ENCODE measurements at regions not wholly inside any gene's neighbourhood (a gene's known extent, or its start where the extent isn't known, plus 50 kb on each side); places are given as distances from the start of the nearest gene placed in this dataset.

- no peak overlapping the region for H3K4me3 ChIP-seq (replicated peaks; ENCODE audit: low read depth, low read length)
- TF ChIP-seq CTCF (IDR thresholded peaks at IDR 0.05; ENCODE audit: low read length, missing control alignments), result no peak
- no peak for DNase-seq (ENCODE audit: low read depth)
Observed at GRCh38 chr13:47120282-47120681, 223.4 kb upstream of the HTR2A start.

GRCh38 chr13:47119575-47120235 lies 222.9 kb upstream of the HTR2A start:
- TF ChIP-seq CTCF (IDR thresholded peaks at IDR 0.05; ENCODE audit: low read length, missing control alignments), result no peak
- no peak for DNase-seq (ENCODE audit: low read depth)
- no peak overlapping the region for H3K4me3 ChIP-seq (replicated peaks; ENCODE audit: low read depth, low read length)

GRCh38 chr13:47117268-47117667 lies 220.4 kb upstream of the HTR2A start:
- TF ChIP-seq CTCF (IDR thresholded peaks at IDR 0.05; ENCODE audit: low read length, missing control alignments), result no peak
- DNase-seq (ENCODE audit: low read depth), result peak; percentile 67
- no peak overlapping the region for H3K4me3 ChIP-seq (replicated peaks; ENCODE audit: low read depth, low read length)

GRCh38 chr13:47114030-47114429 lies 217.2 kb upstream of the HTR2A start:
- H3K4me3 ChIP-seq (replicated peaks; ENCODE audit: low read depth, low read length), result no peak overlapping the region
- no peak for TF ChIP-seq CTCF (IDR thresholded peaks at IDR 0.05; ENCODE audit: low read length, missing control alignments)
- DNase-seq (ENCODE audit: low read depth), result peak; percentile 50

GRCh38 chr13:47112903-47113299 lies 216.0 kb upstream of the HTR2A start:
- no peak for TF ChIP-seq CTCF (IDR thresholded peaks at IDR 0.05; ENCODE audit: low read length, missing control alignments)
- no peak for DNase-seq (ENCODE audit: low read depth)
- H3K4me3 ChIP-seq (replicated peaks; ENCODE audit: low read depth, low read length), result no peak overlapping the region

GRCh38 chr13:47112205-47112902 lies 215.5 kb upstream of the HTR2A start:
- TF ChIP-seq CTCF (IDR thresholded peaks at IDR 0.05; ENCODE audit: low read length, missing control alignments), result no peak
- no peak overlapping the region for H3K4me3 ChIP-seq (replicated peaks; ENCODE audit: low read depth, low read length)
- DNase-seq (ENCODE audit: low read depth), result no peak

GRCh38 chr13:47111499-47111898 lies 214.6 kb upstream of the HTR2A start:
- no peak for DNase-seq (ENCODE audit: low read depth)
- H3K4me3 ChIP-seq (replicated peaks; ENCODE audit: low read depth, low read length), result no peak overlapping the region
- no peak for TF ChIP-seq CTCF (IDR thresholded peaks at IDR 0.05; ENCODE audit: low read length, missing control alignments)
